ENCODE measurements at regions not wholly inside any gene's neighbourhood (a gene's known extent, or its start where the extent isn't known, plus 50 kb on each side); places are given as distances from the start of the nearest gene placed in this dataset.

DNA sequence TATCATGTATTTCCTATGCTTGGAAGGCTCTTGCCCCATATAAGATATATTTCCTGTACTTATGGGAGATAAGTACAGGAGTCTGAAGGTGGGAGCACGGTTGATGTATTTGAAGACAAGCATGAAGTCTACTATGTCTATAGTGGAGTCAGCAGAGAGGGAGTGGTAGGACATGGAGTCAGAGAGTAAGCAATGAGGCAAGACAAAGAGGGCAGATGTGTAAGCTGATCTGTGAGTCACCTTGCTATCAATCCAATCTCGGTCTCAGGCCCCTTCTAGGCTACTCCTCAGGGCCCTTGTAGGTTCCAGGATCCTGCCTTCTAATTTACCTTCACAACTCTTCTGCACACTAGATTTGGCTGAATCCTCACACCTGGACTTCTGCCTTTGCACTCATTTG is 105.5 kb downstream of the MACIR start (continued):
- no peak for TF ChIP-seq RAD21 (IDR thresholded peaks at IDR 0.05 in 1 of 2, conservative IDR thresholded peaks at IDR 0.05 in 1 of 2; ENCODE audit: low read depth in 2 of 2, low read length in 2 of 2)
- TF ChIP-seq SP1 (IDR thresholded peaks at IDR 0.05; ENCODE audit: low read depth, low read length) = no peak
